GM21528 (cell line): ENCODE measurements at regions not wholly inside any gene's neighbourhood (a gene's known extent, or its start where the extent isn't known, plus 50 kb on each side); places are given as distances from the start of the nearest gene placed in this dataset.
"Not testable (repeated sequence)": the region's sequence is repeated elsewhere in the genome, so short reads cannot be mapped to it uniquely, and the experiment has no call there.

Experiments used
- ATAC-seq: cut with Tn5 transposase; IDR thresholded peaks from one replicate; pipeline ENCODE4 v1.9.1; 2021; ENCODE audit warnings: mild to moderate bottlenecking, moderate library complexity; ENCODE audit not compliant: unreplicated experiment, low FRiP score

DNA sequence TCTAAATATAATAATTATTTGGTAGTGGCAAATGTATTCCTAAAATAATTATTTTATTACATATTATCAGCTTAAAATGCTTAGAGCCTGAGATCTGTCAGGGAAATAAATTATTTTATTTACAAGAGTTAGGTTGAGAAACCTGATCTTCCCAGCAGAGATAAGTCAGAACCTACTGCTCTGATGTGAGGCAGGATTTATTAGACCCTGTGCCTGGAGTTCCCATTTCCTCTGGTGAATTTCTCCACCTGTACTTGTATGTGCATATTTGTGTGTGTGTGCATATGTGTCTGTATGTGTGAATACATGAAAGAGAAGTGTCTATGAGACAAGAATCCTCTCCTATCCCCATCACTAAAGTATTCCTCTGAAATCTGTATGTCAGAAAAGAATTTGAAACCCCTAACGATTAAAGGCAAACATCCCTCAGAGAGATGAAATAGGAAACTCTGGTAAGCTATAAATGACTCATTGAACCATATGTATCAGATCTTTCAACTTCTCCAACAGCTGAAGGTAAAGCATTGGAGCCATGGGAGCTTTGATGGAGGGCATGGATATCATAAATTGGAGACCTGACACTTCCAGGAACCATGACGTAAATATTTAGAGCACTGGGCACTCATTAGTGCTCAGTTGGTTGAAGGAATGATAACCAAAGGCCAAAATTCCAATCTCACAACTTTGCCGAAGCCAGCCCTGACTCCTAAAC, 190.9 kb downstream of the XPNPEP1 start:
- ATAC-seq = no peak

DNA sequence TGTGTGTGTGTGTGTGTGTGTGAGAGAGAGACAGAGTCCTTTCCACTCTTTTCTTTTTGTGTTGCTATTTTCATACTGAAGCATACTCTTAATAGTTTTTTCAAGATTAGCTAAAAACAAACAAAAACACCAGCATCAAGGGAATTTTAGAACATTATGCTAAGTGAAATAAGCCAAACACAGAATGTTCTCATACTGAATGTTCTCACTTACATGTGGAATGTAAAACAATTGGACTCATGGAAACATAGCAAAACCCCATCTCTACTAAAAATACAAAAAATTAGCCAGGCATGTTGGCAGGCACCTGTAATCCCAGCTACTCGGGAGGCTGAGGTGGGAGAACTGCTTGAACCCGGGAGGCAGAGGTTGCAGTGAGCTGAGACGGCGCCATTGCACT, 193.4 kb downstream of the XPNPEP1 start:
- ATAC-seq = not testable (repeated sequence)

GRCh38 chr10:109727436-109727835, 195.9 kb downstream of the XPNPEP1 start:
- ATAC-seq = no peak

DNA sequence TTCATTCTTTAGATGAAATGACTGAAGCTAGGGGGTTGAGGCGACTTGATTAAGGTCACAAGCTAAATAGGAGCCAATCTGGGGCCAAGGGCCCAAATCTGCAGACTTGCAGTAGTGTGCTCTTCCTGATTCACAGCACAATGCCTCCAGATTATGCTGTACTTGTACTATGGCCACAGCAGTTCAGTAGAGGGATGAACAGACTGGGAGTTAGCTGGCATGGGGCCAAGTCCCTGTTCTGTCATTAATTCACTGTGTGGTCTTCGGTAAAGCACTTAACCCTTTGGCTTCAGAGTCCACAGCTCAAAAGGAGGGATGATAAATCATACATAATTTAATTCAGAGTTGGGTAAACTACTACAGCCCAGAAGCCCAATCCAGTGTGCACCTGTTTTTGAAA, 196.8 kb downstream of the XPNPEP1 start:
- no peak for ATAC-seq

DNA sequence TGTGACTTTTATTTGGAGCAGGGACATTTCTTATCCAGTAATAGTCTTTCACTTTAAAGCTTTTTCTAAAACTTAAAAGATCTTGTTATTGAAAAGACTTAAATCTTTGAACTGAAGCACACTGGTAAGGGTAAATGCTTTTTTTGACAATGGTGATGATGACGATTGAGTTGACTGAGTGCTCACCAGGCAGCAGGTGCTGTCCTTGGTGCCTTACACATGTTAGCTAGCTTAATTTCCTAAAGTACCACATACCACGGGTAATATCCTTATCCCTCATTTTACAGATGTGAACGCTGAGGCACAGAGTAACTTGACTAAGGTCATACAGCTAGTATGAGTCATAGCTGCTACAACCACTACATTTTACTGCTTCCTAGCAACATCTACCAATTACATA, 200.0 kb downstream of the XPNPEP1 start:
- ATAC-seq = no peak

- ATAC-seq = no peak
Measured at GRCh38 chr10:109721453-109722064, 201.8 kb downstream of the XPNPEP1 start.

GRCh38 chr10:109706026-109706560, 217.2 kb downstream of the XPNPEP1 start:
- no peak for ATAC-seq

GRCh38 chr10:109701633-109702215, 221.6 kb downstream of the XPNPEP1 start:
- ATAC-seq = no peak

DNA sequence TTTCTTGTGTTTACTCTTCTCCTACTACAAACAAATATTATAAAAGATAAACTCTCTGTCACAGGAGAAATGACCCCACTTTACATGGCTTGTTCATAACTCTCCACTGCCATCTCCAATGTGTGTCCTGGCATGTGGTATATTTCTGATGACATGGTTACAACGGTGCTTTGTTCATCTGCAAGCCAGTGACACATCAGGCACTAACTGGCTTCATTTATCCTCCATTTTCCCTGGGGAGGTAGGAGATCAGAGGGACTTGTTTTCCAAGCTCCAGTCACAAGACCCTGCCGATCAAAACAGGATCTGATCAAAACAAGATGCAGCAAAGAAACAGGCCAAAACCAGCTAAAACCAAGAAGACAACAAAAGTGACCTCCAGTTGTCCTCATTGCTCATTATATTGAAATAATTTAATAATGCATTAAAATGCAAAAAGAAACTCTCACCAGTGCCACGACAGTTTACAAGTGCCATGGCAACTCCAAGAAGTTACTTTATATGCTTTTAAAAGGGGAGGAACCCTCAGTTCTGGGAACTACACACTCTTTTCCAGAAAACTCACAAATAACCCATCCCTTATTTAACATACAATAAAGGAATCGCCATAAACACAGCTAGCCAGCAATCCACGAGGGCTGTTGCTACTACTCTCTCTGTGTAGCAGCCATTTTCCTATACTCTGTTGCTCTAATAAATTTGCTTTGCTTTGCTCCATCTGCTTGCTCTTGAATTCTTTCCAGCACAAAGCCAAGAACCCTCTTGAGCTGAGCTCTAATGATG, 224.2 kb downstream of the XPNPEP1 start:
- no peak for ATAC-seq

- ATAC-seq = no peak
Measured at GRCh38 chr10:109698086-109698485, 225.2 kb downstream of the XPNPEP1 start.

DNA sequence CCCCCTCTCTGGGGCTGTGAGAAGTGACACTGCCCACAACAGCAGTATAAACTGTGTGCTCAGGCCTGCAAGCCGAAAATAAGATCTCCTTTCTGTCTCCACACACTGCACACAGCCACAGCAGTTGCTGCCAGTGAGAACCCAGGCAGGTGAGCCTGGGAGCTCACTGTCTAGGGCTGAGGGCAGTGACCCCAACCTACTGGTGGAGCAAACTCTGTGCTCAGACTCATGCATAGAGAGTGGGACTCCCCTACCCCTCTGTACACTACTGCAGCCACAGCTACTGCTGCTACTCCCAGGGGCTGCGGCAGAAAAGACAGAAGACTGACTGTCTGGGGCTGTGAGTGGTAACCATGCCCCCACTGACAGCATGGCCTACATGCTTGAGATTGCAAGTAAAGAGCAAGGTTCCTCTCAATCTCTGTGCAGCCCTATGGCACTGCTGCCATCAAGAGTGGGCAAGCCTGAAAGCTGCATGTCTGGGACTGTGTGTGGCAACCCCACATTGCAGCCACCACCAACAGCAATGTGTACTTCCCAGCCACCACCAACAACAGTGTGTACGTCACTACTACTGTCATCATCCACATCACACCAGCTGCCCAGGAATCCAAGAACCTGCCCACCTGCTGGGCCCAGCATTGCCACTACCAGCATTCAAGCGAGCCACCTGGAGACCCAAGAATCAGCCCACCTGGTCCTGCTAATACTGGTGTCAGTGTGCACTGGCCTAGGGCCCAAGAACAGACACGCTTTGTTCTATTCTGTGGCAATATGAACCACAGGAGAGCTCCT, 226.1 kb downstream of the XPNPEP1 start:
- no peak for ATAC-seq

DNA sequence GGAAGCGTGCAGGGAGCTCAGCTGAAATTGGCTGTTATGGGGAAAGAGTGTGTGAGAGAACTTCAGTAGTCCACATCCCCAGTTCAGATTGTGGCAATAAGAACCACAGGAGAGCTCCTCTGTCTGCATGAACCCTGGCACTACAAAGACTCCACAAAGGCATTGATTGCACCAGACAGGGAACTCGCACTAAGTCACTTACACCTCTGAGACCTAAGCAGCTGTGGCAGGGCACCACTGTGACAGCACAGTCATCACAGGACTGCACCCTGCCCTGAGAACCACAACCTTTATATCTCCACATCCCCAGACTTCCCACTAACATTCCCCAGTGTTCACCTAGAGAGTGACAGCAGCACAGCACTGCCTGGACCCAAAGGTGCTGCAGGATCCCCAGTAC, 226.8 kb downstream of the XPNPEP1 start:
- no peak for ATAC-seq

DNA sequence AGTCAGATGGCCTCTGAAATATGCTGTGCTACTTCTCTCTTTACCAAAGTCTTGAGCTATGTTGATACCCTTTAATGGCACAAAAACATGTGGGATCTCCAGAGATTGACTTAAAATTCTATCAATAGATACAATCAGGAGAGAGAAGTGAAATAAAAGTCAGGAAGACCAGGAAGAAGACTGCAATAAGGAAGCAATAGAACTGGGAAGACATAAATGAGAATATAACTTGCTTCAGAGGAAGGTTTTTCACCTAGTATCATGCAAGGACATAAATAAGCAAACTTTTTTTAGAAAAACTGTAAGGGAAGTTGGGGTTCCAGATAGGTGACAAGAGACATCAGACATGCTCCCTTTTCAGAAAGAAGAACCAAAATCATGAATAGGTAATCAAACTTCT, 227.3 kb downstream of the XPNPEP1 start:
- no peak for ATAC-seq

GRCh38 chr10:109689785-109690184, 233.5 kb downstream of the XPNPEP1 start:
- ATAC-seq = no peak

- ATAC-seq = no peak
Measured at GRCh38 chr10:109679478-109679877, 243.8 kb downstream of the XPNPEP1 start.

GRCh38 chr10:109678857-109679256, 244.5 kb downstream of the XPNPEP1 start:
- ATAC-seq = no peak

- no peak for ATAC-seq
Measured at GRCh38 chr10:109676703-109677102, 246.6 kb downstream of the XPNPEP1 start.

DNA sequence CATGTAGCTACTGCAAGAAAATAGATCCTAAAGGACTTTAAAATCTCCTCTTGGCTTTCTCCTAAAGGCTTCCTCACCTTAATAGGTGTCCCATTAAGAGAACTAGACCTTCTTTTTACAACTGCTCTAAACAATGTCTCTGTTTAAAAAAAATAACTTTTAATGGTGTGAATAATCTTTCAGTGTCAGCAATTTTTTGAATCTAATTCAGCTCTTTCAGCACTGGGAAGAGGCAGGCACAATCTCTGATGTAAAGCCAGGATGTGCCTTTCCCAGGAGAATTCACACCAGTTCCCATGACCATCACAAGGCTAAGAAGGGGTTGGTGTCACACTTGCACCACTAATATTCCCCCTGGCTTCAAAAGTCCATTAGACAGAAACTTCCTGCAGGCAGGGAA, 254.6 kb downstream of the XPNPEP1 start:
- no peak for ATAC-seq

- ATAC-seq = no peak
Measured at GRCh38 chr10:109668154-109668665, 255.1 kb downstream of the XPNPEP1 start.

GRCh38 chr10:109665321-109665720, 258.0 kb downstream of the XPNPEP1 start:
- no peak for ATAC-seq
